ENCODE measurements at regions not wholly inside any gene's neighbourhood (a gene's known extent, or its start where the extent isn't known, plus 50 kb on each side); places are given as distances from the start of the nearest gene placed in this dataset.

- Histone ChIP-seq H3K4me1 (no peaks in the 10 kb centered on the region), H3K27ac (no peak overlapping the region), H3K9me3 (no peaks in the 10 kb centered on the region), H3K36me3 (ENCODE audit: low read depth, missing control alignments) (no peaks in the 10 kb centered on the region), H3K4me3 (no peak overlapping the region), H3K27me3 (no peaks in the 10 kb centered on the region)
- WGBS, 2 donors, result 76 to 85% methylated on average over 1 of the region's 1 CpG
- TF ChIP-seq, protein P1, sequence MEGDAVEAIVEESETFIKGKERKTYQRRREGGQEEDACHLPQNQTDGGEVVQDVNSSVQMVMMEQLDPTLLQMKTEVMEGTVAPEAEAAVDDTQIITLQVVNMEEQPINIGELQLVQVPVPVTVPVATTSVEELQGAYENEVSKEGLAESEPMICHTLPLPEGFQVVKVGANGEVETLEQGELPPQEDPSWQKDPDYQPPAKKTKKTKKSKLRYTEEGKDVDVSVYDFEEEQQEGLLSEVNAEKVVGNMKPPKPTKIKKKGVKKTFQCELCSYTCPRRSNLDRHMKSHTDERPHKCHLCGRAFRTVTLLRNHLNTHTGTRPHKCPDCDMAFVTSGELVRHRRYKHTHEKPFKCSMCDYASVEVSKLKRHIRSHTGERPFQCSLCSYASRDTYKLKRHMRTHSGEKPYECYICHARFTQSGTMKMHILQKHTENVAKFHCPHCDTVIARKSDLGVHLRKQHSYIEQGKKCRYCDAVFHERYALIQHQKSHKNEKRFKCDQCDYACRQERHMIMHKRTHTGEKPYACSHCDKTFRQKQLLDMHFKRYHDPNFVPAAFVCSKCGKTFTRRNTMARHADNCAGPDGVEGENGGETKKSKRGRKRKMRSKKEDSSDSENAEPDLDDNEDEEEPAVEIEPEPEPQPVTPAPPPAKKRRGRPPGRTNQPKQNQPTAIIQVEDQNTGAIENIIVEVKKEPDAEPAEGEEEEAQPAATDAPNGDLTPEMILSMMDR (IDR thresholded peaks at IDR 0.05), result no peak
- TF ChIP-seq POLR2A (IDR thresholded peaks at IDR 0.05), result no peak
- DNase-seq, result no peak
- intact Hi-C loops (cut with DNase I; ENCODE audit: low total_unique reads), result no loop called here
These were observed 151.3 kb upstream of the SETMAR start for GRCh38 chr3:4151859-4152258.

GRCh38 chr3:4153771-4154170, 149.4 kb upstream of the SETMAR start:
- Histone ChIP-seq H3K4me3 (no peak overlapping the region), H3K27me3 (no peaks in the 10 kb centered on the region), H3K27ac (no peak overlapping the region), H3K4me1 (no peaks in the 10 kb centered on the region), H3K9me3 (no peaks in the 10 kb centered on the region), H3K36me3 (ENCODE audit: low read depth, missing control alignments) (no peaks in the 10 kb centered on the region)
- TF ChIP-seq, protein P1 (IDR thresholded peaks at IDR 0.05), result no peak
- no peak for TF ChIP-seq POLR2A (IDR thresholded peaks at IDR 0.05)
- intact Hi-C loops (cut with DNase I; ENCODE audit: low total_unique reads), result no loop called here
- no peak for DNase-seq
- WGBS, 2 donors, result 77 to 81% methylated on average over 1 of the region's 1 CpG

DNA sequence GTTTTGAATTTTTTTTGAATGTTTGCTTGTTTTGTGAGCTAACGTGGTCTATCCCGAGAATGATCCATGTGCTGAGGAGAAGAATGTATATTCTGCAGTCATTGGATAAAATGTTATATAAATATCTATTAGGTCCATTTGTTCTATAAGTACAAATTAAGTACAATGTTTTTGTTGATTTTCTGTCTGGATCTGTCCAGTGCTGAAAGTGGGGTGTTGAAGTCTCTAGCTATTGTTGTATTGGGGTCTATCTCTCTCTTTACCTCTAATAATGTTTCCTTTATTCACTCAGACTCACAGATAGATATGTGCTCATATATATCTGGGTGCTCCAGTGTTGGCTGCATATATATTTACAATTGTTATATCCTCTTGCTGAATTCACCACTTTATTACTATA, 144.8 kb upstream of the SETMAR start:
- no peak overlapping the region for H3K27ac ChIP-seq
- intact Hi-C loops (cut with DNase I; ENCODE audit: low total_unique reads), result no loop called here
- no peaks in the 10 kb centered on the region for H3K27me3 ChIP-seq
- no peak for TF ChIP-seq POLR2A (IDR thresholded peaks at IDR 0.05)
- TF ChIP-seq, protein P1 (IDR thresholded peaks at IDR 0.05), result no peak
- 82 to 85% methylated on average over 2 of the region's 2 CpGs for WGBS, 2 donors
- no peak overlapping the region for H3K4me3 ChIP-seq
- H3K4me1 ChIP-seq, result no peaks in the 10 kb centered on the region
- no peak for DNase-seq
- no peaks in the 10 kb centered on the region for H3K9me3 ChIP-seq
- no peaks in the 10 kb centered on the region for H3K36me3 ChIP-seq (ENCODE audit: low read depth, missing control alignments)

- no peaks in the 10 kb centered on the region for H3K9me3 ChIP-seq
- no peak for TF ChIP-seq POLR2A (IDR thresholded peaks at IDR 0.05)
- TF ChIP-seq, protein P1 (IDR thresholded peaks at IDR 0.05), result no peak
- intact Hi-C loops (cut with DNase I; ENCODE audit: low total_unique reads), result no loop called here
- no peaks in the 10 kb centered on the region for H3K4me1 ChIP-seq
- no peak overlapping the region for H3K4me3 ChIP-seq
- no peaks in the 10 kb centered on the region for H3K27me3 ChIP-seq
- H3K36me3 ChIP-seq (ENCODE audit: low read depth, missing control alignments), result no peaks in the 10 kb centered on the region
- no peak overlapping the region for H3K27ac ChIP-seq
- WGBS, 2 donors, result 88 to 100% methylated on average over 1 of the region's 1 CpG
- no peak for DNase-seq
These were observed 141.1 kb upstream of the SETMAR start for GRCh38 chr3:4162096-4162495.

DNA sequence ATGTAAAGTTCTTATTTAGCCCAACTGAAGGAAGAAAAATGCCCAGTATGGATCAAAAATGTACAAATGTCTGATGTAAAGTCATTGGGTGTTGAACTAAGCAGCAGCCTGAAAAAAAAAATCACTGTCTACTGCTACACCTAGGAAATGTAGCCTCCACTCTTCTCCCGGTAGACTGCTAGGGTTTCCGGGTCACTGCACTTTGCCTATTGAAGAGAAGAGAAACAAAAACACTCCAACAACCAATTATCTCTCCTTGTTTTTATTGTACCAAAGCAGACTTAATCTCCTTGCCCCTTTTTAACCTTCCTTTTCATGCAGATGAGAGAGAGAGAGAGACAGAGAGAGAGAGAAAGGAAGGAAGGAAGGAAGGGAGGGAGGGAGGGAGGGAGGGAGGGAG, 140.2 kb upstream of the SETMAR start:
- no peak overlapping the region for H3K4me3 ChIP-seq
- 82 to 85% methylated on average over 2 of the region's 2 CpGs for WGBS, 2 donors
- no peak for DNase-seq

More for the DNA sequence above, 140.2 kb upstream of the SETMAR start:
- no peaks in the 10 kb centered on the region for H3K27me3 ChIP-seq
- intact Hi-C loops (cut with DNase I; ENCODE audit: low total_unique reads), result no loop called here
- TF ChIP-seq, protein P1 (IDR thresholded peaks at IDR 0.05), result no peak
- no peak for TF ChIP-seq POLR2A (IDR thresholded peaks at IDR 0.05)
- no peaks in the 10 kb centered on the region for H3K4me1 ChIP-seq
- H3K36me3 ChIP-seq (ENCODE audit: low read depth, missing control alignments), result no peaks in the 10 kb centered on the region
- H3K9me3 ChIP-seq, result no peaks in the 10 kb centered on the region
- no peak overlapping the region for H3K27ac ChIP-seq

All from testis (tissue), 2 donors.